ENCODE measurements at regions not wholly inside any gene's neighbourhood (a gene's known extent, or its start where the extent isn't known, plus 50 kb on each side); places are given as distances from the start of the nearest gene placed in this dataset.

DNA sequence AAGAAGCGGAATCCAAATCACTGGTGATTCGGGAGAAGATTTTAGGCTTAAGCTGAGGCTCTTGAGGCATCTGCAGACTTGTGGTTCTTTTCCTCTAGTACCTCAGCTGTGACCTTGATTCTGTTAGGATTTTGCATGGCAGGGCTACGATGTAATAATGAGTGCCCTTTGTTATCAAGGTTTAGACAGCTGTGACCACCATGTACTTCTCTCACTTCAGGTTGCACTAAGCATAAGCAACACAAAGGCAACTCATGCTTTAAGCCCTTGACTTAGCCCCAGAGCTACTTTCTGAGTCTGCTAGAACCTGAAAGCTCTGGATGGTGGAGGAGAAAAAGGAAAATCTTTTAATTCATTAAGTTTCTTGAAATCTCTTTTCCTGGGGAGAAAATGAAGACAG lies 1052.3 kb upstream of the PHF14 start:
- Histone ChIP-seq H3K36me3 (replicated peaks; ENCODE audit: low read depth, low read length) (no peaks in the 10 kb centered on the region), H2AFZ (ENCODE audit: low read depth, low read length) (no peak overlapping the region), H3K27ac (ENCODE audit: low read length) (peak overlapping the region; percentile 57), H4K20me1 (ENCODE audit: insufficient read depth, low read length) (no peaks in the 10 kb centered on the region), H3K4me1 (ENCODE audit: low read length) (peaks cover 35% of the 10 kb centered on the region), H3K27me3 (ENCODE audit: low read depth, low read length) (no peaks in the 10 kb centered on the region), H3K4me2 (ENCODE audit: low read length) (peak overlapping the region; percentile 65), H3K9ac (ENCODE audit: low read length) (no peak overlapping the region), H3K4me3 (ENCODE audit: low read length) (0 out of 2 replicates have a peak overlapping the region, but pooled peaks have one; percentile 18), H3K9me3 (ENCODE audit: insufficient read depth, low read length) (no peaks in the 10 kb centered on the region), H3K79me2 (ENCODE audit: low read length) (no peaks in the 10 kb centered on the region)
- no peak for TF ChIP-seq CTCF (IDR thresholded peaks at IDR 0.05; ENCODE audit: low read depth, low read length)
- no peak for TF ChIP-seq EZH2phosphoT487 (IDR thresholded peaks at IDR 0.05; ENCODE audit: low read depth)

GRCh38 chr7:9937944-9938631 lies 1035.6 kb upstream of the PHF14 start:
- TF ChIP-seq CTCF (IDR thresholded peaks at IDR 0.05; ENCODE audit: low read depth, low read length) (no peak), EZH2phosphoT487 (IDR thresholded peaks at IDR 0.05; ENCODE audit: low read depth) (no peak)
- no peak overlapping the region for H3K9ac ChIP-seq (ENCODE audit: low read length)
- H4K20me1 ChIP-seq (ENCODE audit: insufficient read depth, low read length), result no peaks in the 10 kb centered on the region
- H2AFZ ChIP-seq (ENCODE audit: low read depth, low read length), result 0 out of 2 replicates have a peak overlapping the region, but pooled peaks have one; percentile 12
- H3K79me2 ChIP-seq (ENCODE audit: low read length), result no peaks in the 10 kb centered on the region
- H3K27me3 ChIP-seq (ENCODE audit: low read depth, low read length), result no peaks in the 10 kb centered on the region
- peaks cover 4% of the 10 kb centered on the region; the same call in 1 of the 2 replicates for H3K4me1 ChIP-seq (ENCODE audit: low read length)
- no peaks in the 10 kb centered on the region for H3K36me3 ChIP-seq (replicated peaks; ENCODE audit: low read depth, low read length)
- H3K4me3 ChIP-seq (ENCODE audit: low read length), result no peak overlapping the region
- H3K4me2 ChIP-seq (ENCODE audit: low read length), result 0 out of 2 replicates have a peak overlapping the region, but pooled peaks have one; percentile 14
- no peaks in the 10 kb centered on the region for H3K9me3 ChIP-seq (ENCODE audit: insufficient read depth, low read length)
- no peak overlapping the region for H3K27ac ChIP-seq (ENCODE audit: low read length)

DNA sequence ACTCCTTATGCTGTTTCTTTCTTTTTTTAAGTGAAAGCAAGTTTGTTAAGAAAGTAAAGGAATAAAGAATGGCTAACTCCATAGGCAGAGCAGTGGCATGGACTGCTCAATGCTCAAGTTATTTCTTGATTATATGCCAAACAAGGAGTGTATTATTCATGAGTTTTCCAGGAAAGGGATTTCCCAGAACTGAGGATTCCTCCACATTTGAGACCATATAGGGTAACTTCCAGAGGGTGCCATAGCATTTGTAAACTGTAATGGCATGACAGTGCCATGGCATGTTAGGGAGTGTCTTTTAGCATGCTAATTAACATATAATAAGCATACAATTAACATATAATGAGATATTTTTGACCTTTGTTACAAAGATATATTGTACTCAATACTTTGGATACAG lies 1034.5 kb upstream of the PHF14 start:
- Histone ChIP-seq H3K36me3 (replicated peaks; ENCODE audit: low read depth, low read length) (no peaks in the 10 kb centered on the region), H3K79me2 (ENCODE audit: low read length) (no peaks in the 10 kb centered on the region), H3K9me3 (ENCODE audit: insufficient read depth, low read length) (no peaks in the 10 kb centered on the region), H3K4me2 (ENCODE audit: low read length) (no peak overlapping the region), H3K4me3 (ENCODE audit: low read length) (no peak overlapping the region), H3K27me3 (ENCODE audit: low read depth, low read length) (no peaks in the 10 kb centered on the region), H2AFZ (ENCODE audit: low read depth, low read length) (no peak overlapping the region), H3K27ac (ENCODE audit: low read length) (no peak overlapping the region), H4K20me1 (ENCODE audit: insufficient read depth, low read length) (no peaks in the 10 kb centered on the region), H3K9ac (ENCODE audit: low read length) (no peak overlapping the region), H3K4me1 (ENCODE audit: low read length) (peaks cover 4% of the 10 kb centered on the region; the same call in 1 of the 2 replicates)
- TF ChIP-seq EZH2phosphoT487 (IDR thresholded peaks at IDR 0.05; ENCODE audit: low read depth) (no peak), CTCF (IDR thresholded peaks at IDR 0.05; ENCODE audit: low read depth, low read length) (no peak)

DNA sequence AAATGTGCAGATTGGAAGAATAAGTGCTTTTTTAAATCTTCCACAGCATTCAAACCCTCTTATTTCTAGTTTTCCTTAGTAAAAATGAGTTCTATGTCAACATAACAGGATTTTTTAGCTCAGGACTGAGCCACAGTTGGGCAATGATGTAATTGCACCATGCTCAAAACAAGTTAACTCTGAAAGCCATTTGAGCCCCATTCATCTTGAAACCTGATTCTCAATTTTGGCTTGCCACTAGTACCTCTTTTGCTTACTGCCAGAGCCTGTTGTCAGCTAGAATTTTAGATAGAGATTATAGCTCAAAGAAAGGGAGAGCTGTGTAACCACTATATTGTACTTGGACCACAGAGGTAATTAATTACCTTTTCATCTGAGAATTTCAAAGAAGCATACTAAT lies 1028.5 kb upstream of the PHF14 start:
- Histone ChIP-seq H3K36me3 (replicated peaks; ENCODE audit: low read depth, low read length) (no peaks in the 10 kb centered on the region), H3K9me3 (ENCODE audit: insufficient read depth, low read length) (no peaks in the 10 kb centered on the region), H3K9ac (ENCODE audit: low read length) (peak overlapping the region; percentile 51), H3K27ac (ENCODE audit: low read length) (peak overlapping the region; percentile 83), H3K4me2 (ENCODE audit: low read length) (peak overlapping the region; percentile 62), H3K4me3 (ENCODE audit: low read length) (no peak overlapping the region), H3K4me1 (ENCODE audit: low read length) (peaks cover 38% of the 10 kb centered on the region), H3K79me2 (ENCODE audit: low read length) (no peaks in the 10 kb centered on the region), H4K20me1 (ENCODE audit: insufficient read depth, low read length) (no peaks in the 10 kb centered on the region), H2AFZ (ENCODE audit: low read depth, low read length) (peak overlapping the region; percentile 54; the same call in 1 of the 2 replicates), H3K27me3 (ENCODE audit: low read depth, low read length) (no peaks in the 10 kb centered on the region)
- no peak for TF ChIP-seq EZH2phosphoT487 (IDR thresholded peaks at IDR 0.05; ENCODE audit: low read depth)

All from OCI-LY3 (cell line).